ENCODE measurements at regions not wholly inside any gene's neighbourhood (a gene's known extent, or its start where the extent isn't known, plus 50 kb on each side); places are given as distances from the start of the nearest gene placed in this dataset.
"Not testable (repeated sequence)": the region's sequence is repeated elsewhere in the genome, so short reads cannot be mapped to it uniquely, and the experiment has no call there.

GRCh38 chr1:87398641-87399040, 70.0 kb downstream of the LMO4 start:
- Mint-ChIP-seq H3K36me3 (ENCODE audit: low read depth) (peaks cover 1% of the 10 kb centered on the region), H3K27ac (no peak overlapping the region)
- intact Hi-C loops (cut with micrococcal nuclease) = no loop called here

GRCh38 chr1:87399264-87399663, 70.6 kb downstream of the LMO4 start:
- intact Hi-C loops (cut with micrococcal nuclease) = no loop called here
- Mint-ChIP-seq H3K4me1 (ENCODE audit: low read depth) (peaks cover 12% of the 10 kb centered on the region), H3K36me3 (ENCODE audit: low read depth) (peaks cover 1% of the 10 kb centered on the region), H3K27me3 (ENCODE audit: insufficient read depth) (peaks cover 16% of the 10 kb centered on the region), H3K4me3 (no peak overlapping the region), H3K9me3 (no peaks in the 10 kb centered on the region), H3K27ac (no peak overlapping the region)
- no peak for DNase-seq (ENCODE audit: low spot score)

More at GRCh38 chr1:87398641-87399040, 70.0 kb downstream of the LMO4 start:
- no peaks in the 10 kb centered on the region for H3K9me3 Mint-ChIP-seq
- H3K4me3 Mint-ChIP-seq = no peak overlapping the region
- H3K4me1 Mint-ChIP-seq (ENCODE audit: low read depth) = peaks cover 6% of the 10 kb centered on the region
- peaks cover 18% of the 10 kb centered on the region for H3K27me3 Mint-ChIP-seq (ENCODE audit: insufficient read depth)
- DNase-seq (ENCODE audit: low spot score) = no peak

- H3K4me3 Mint-ChIP-seq = no peak overlapping the region
- peaks cover 1% of the 10 kb centered on the region for H3K36me3 Mint-ChIP-seq (ENCODE audit: low read depth)
- intact Hi-C loops (cut with micrococcal nuclease) = no loop called here
- H3K27ac Mint-ChIP-seq = no peak overlapping the region
- H3K27me3 Mint-ChIP-seq (ENCODE audit: insufficient read depth) = peaks cover 16% of the 10 kb centered on the region
- no peak for DNase-seq (ENCODE audit: low spot score)
- H3K9me3 Mint-ChIP-seq = no peaks in the 10 kb centered on the region
- peaks cover 16% of the 10 kb centered on the region for H3K4me1 Mint-ChIP-seq (ENCODE audit: low read depth)
Observed at GRCh38 chr1:87399701-87400100, 71.0 kb downstream of the LMO4 start.

- Mint-ChIP-seq H3K4me1 (ENCODE audit: low read depth) (peaks cover 26% of the 10 kb centered on the region), H3K36me3 (ENCODE audit: low read depth) (peaks cover 3% of the 10 kb centered on the region), H3K4me3 (no peak overlapping the region), H3K27me3 (ENCODE audit: insufficient read depth) (peaks cover 19% of the 10 kb centered on the region), H3K27ac (no peak overlapping the region), H3K9me3 (no peaks in the 10 kb centered on the region)
- intact Hi-C loops (cut with micrococcal nuclease) = no loop called here
- no peak for DNase-seq (ENCODE audit: low spot score)
Observed at GRCh38 chr1:87400813-87401212, 72.1 kb downstream of the LMO4 start.

GRCh38 chr1:87402241-87403002, 73.7 kb downstream of the LMO4 start:
- intact Hi-C loops (cut with micrococcal nuclease) = no loop called here
- Mint-ChIP-seq H3K27me3 (ENCODE audit: insufficient read depth) (peaks cover 25% of the 10 kb centered on the region), H3K36me3 (ENCODE audit: low read depth) (peaks cover 3% of the 10 kb centered on the region), H3K4me3 (no peak overlapping the region), H3K27ac (no peak overlapping the region), H3K4me1 (ENCODE audit: low read depth) (peaks cover 26% of the 10 kb centered on the region), H3K9me3 (no peaks in the 10 kb centered on the region)
- DNase-seq (ENCODE audit: low spot score) = no peak

- no peak for DNase-seq (ENCODE audit: low spot score)
- H3K27me3 Mint-ChIP-seq (ENCODE audit: insufficient read depth) = peaks cover 24% of the 10 kb centered on the region
- intact Hi-C loops (cut with micrococcal nuclease) = no loop called here
- H3K9me3 Mint-ChIP-seq = no peaks in the 10 kb centered on the region
- no peak overlapping the region for H3K27ac Mint-ChIP-seq
- H3K36me3 Mint-ChIP-seq (ENCODE audit: low read depth) = peaks cover 3% of the 10 kb centered on the region
- no peak overlapping the region for H3K4me3 Mint-ChIP-seq
- H3K4me1 Mint-ChIP-seq (ENCODE audit: low read depth) = peaks cover 26% of the 10 kb centered on the region
Observed at GRCh38 chr1:87403061-87403820, 74.6 kb downstream of the LMO4 start.

- Mint-ChIP-seq H3K9me3 (no peaks in the 10 kb centered on the region), H3K27me3 (ENCODE audit: insufficient read depth) (peaks cover 19% of the 10 kb centered on the region)
Observed at GRCh38 chr1:87404296-87404695, 75.6 kb downstream of the LMO4 start.

GRCh38 chr1:87408665-87409248, 80.1 kb downstream of the LMO4 start:
- peaks cover 11% of the 10 kb centered on the region for H3K27me3 Mint-ChIP-seq (ENCODE audit: insufficient read depth)
- no peak overlapping the region for H3K4me3 Mint-ChIP-seq
- H3K36me3 Mint-ChIP-seq (ENCODE audit: low read depth) = peaks cover 1% of the 10 kb centered on the region
- intact Hi-C loops (cut with micrococcal nuclease) = loop anchor here (5.0 kb wide), 1 partner anchor 1701 kb away; the partner anchor contains the start of gene ZNHIT6
- H3K4me1 Mint-ChIP-seq (ENCODE audit: low read depth) = peaks cover 19% of the 10 kb centered on the region
- DNase-seq (ENCODE audit: low spot score) = no peak
- no peaks in the 10 kb centered on the region for H3K9me3 Mint-ChIP-seq
- no peak overlapping the region for H3K27ac Mint-ChIP-seq

More at GRCh38 chr1:87404296-87404695, 75.6 kb downstream of the LMO4 start:
- Mint-ChIP-seq H3K27ac (peak overlapping the region; percentile 27), H3K4me1 (ENCODE audit: low read depth) (peaks cover 26% of the 10 kb centered on the region), H3K4me3 (no peak overlapping the region), H3K36me3 (ENCODE audit: low read depth) (peaks cover 1% of the 10 kb centered on the region)
- intact Hi-C loops (cut with micrococcal nuclease) = loop anchor here (1.0 to 2.0 kb wide), 3 partner anchors 31 to 253 kb away; no protein-coding TSS in a partner anchor
- DNase-seq (ENCODE audit: low spot score) = no peak

- Mint-ChIP-seq H3K4me3 (no peak overlapping the region), H3K9me3 (no peaks in the 10 kb centered on the region), H3K27me3 (ENCODE audit: insufficient read depth) (peaks cover 12% of the 10 kb centered on the region), H3K27ac (no peak overlapping the region), H3K36me3 (ENCODE audit: low read depth) (no peaks in the 10 kb centered on the region), H3K4me1 (ENCODE audit: low read depth) (no peaks in the 10 kb centered on the region)
- no peak for DNase-seq (ENCODE audit: low spot score)
- intact Hi-C loops (cut with micrococcal nuclease) = no loop called here
Observed at GRCh38 chr1:87410776-87411480, 82.2 kb downstream of the LMO4 start.

GRCh38 chr1:87413846-87414245, 85.2 kb downstream of the LMO4 start:
- H3K27me3 Mint-ChIP-seq (ENCODE audit: insufficient read depth); H3K9me3 Mint-ChIP-seq; H3K36me3 Mint-ChIP-seq (ENCODE audit: low read depth); DNase-seq (ENCODE audit: low spot score); H3K27ac Mint-ChIP-seq; H3K4me3 Mint-ChIP-seq; H3K4me1 Mint-ChIP-seq (ENCODE audit: low read depth); intact Hi-C loops (cut with micrococcal nuclease): not testable (repeated sequence)

GRCh38 chr1:87418048-87418447, 89.4 kb downstream of the LMO4 start:
- Mint-ChIP-seq H3K4me3 (no peak overlapping the region), H3K9me3 (no peaks in the 10 kb centered on the region), H3K27me3 (ENCODE audit: insufficient read depth) (peaks cover 7% of the 10 kb centered on the region), H3K36me3 (ENCODE audit: low read depth) (no peaks in the 10 kb centered on the region), H3K4me1 (ENCODE audit: low read depth) (no peaks in the 10 kb centered on the region), H3K27ac (no peak overlapping the region)
- intact Hi-C loops (cut with micrococcal nuclease) = no loop called here
- DNase-seq (ENCODE audit: low spot score) = no peak

GRCh38 chr1:87421809-87422208, 93.1 kb downstream of the LMO4 start:
- Mint-ChIP-seq H3K36me3 (ENCODE audit: low read depth) (no peaks in the 10 kb centered on the region), H3K4me3 (no peak overlapping the region), H3K27ac (no peak overlapping the region), H3K27me3 (ENCODE audit: insufficient read depth) (peaks cover 4% of the 10 kb centered on the region), H3K9me3 (no peaks in the 10 kb centered on the region), H3K4me1 (ENCODE audit: low read depth) (no peaks in the 10 kb centered on the region)
- no peak for DNase-seq (ENCODE audit: low spot score)
- intact Hi-C loops (cut with micrococcal nuclease) = no loop called here

Data from activated T-helper 1 cell treated with anti-CD3 and anti-CD28 coated beads, Interleukin-12 subunit alpha, Interleukin-12 subunit beta, Interleukin-2, Interleukin-4 antibody, amounts not matched to agents 30 ng/mL and 10 ng/mL and 1 ng/mL, durations not matched to agents 14 hours and 24 hours and 36 hours (primary cell).